Nucleus accumbens (tissue), 56 donors: ENCODE measurements at regions not wholly inside any gene's neighbourhood (a gene's known extent, or its start where the extent isn't known, plus 50 kb on each side); places are given as distances from the start of the nearest gene placed in this dataset.
"Not testable (repeated sequence)": the region's sequence is repeated elsewhere in the genome, so short reads cannot be mapped to it uniquely, and the experiment has no call there.

ENCODE experiments used
- DNase-seq, 56 donors: peaks; one replicate each; lab custom pipeline; 2025; lab: John Stamatoyannopoulos, UW

- DNase-seq: no peak
These were observed 182.7 kb downstream of the TAF11L14 start for GRCh38 chr5:17816944-17817343.

GRCh38 chr5:17817990-17818389 is 183.7 kb downstream of the TAF11L14 start:
- no peak for DNase-seq

- no peak for DNase-seq
These were observed 185.5 kb downstream of the TAF11L14 start for GRCh38 chr5:17819783-17820182.

- no peak for DNase-seq
These were observed 194.4 kb downstream of the TAF11L14 start for GRCh38 chr5:17828681-17829080.

GRCh38 chr5:17829456-17829855 is 195.2 kb downstream of the TAF11L14 start:
- no peak for DNase-seq

- peak in 8 of 56 donors; percentile 2 to 29 (median 6) for DNase-seq
These were observed 197.0 kb downstream of the TAF11L14 start for GRCh38 chr5:17831279-17831678.

GRCh38 chr5:17832949-17833745 is 198.9 kb downstream of the TAF11L14 start:
- DNase-seq: no peak

- DNase-seq: no peak
These were observed 203.5 kb downstream of the TAF11L14 start for GRCh38 chr5:17837757-17838156.

GRCh38 chr5:17838469-17838868 is 204.2 kb downstream of the TAF11L14 start:
- DNase-seq: no peak

GRCh38 chr5:17839848-17840247 is 205.6 kb downstream of the TAF11L14 start:
- no peak for DNase-seq

- DNase-seq: no peak
These were observed 212.2 kb downstream of the TAF11L14 start for GRCh38 chr5:17846496-17846895.

GRCh38 chr5:17847286-17847685 is 213.0 kb downstream of the TAF11L14 start:
- DNase-seq: no peak

GRCh38 chr5:17852111-17852510 is 217.9 kb downstream of the TAF11L14 start:
- DNase-seq: no peak

GRCh38 chr5:17852740-17853139 is 218.5 kb downstream of the TAF11L14 start:
- DNase-seq: no peak

- DNase-seq: no peak
These were observed 220.6 kb downstream of the TAF11L14 start for GRCh38 chr5:17854901-17855300.

- peak in 1 of 56 donors; percentile 0 for DNase-seq
These were observed 226.5 kb downstream of the TAF11L14 start for GRCh38 chr5:17860660-17861315.

- DNase-seq: not testable (repeated sequence)
These were observed 230.6 kb downstream of the TAF11L14 start for GRCh38 chr5:17864903-17865302.

GRCh38 chr5:17865966-17866365 is 231.7 kb downstream of the TAF11L14 start:
- not testable (repeated sequence) for DNase-seq

- DNase-seq: no peak
These were observed 237.9 kb downstream of the TAF11L14 start for GRCh38 chr5:17872204-17872603.

- DNase-seq: no peak
These were observed 244.3 kb downstream of the TAF11L14 start for GRCh38 chr5:17878541-17878940.

- DNase-seq: no peak
These were observed 245.0 kb downstream of the TAF11L14 start for GRCh38 chr5:17879276-17879675.

- no peak for DNase-seq
These were observed 246.6 kb downstream of the TAF11L14 start for GRCh38 chr5:17880869-17881268.
